DMS153 treated with DMSO at 0.1 percent for 48 hours (cell line): ENCODE measurements at regions not wholly inside any gene's neighbourhood (a gene's known extent, or its start where the extent isn't known, plus 50 kb on each side); places are given as distances from the start of the nearest gene placed in this dataset.

Experiments used
- DNase-seq: peaks from one replicate; lab custom pipeline; 2025; ENCODE audit not compliant: unreplicated experiment; lab: John Stamatoyannopoulos, UW

- DNase-seq: no peak
These were observed 120.8 kb downstream of the ZNF518B start for GRCh38 chr4:10336471-10336870.

GRCh38 chr4:10335050-10335449 is 122.2 kb downstream of the ZNF518B start:
- DNase-seq: no peak

DNA sequence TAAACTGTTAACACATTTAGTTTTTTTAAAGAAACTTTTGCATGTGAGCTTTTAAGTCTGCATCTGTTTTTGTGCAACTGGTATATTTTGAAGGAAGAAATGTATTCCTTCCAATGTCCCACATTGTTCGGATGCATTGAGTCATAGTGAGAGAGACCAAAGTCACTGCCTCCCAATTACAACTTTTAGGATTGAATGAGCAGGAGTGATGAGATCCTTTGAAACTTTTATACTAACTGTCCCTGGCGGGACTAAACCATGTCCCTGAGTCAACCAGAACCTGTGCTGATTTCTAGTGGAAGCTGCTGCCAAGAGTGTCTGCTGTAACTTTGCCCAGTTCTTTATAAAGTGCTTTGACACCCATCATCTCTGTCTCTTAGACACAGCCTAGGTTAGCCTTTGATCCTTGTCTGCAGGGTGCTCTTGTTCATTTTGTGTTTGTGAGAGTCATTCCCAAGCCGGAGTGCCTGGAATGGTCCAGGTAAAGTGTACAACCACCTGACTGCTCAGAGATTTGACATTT is 122.7 kb downstream of the ZNF518B start:
- no peak for DNase-seq

DNA sequence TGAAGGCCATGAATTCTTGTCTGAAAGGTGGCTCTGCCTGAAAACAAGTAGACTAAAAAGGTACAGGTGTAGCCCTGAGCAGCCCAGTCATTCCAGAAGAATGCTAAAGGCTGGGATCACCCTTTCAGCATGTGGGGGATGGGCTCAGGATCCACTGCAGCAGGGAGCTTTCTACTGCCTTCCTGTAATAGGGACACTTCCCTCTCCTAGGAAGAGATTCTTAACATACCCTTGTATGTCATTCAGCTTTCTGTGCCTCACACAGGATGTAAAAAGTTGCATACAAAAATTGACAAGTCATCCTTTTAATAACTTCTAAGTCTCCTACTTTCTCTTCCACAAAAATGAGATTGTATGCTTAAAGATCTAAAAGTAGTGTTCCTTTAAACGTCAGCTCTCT is 123.3 kb downstream of the ZNF518B start:
- DNase-seq: no peak

DNA sequence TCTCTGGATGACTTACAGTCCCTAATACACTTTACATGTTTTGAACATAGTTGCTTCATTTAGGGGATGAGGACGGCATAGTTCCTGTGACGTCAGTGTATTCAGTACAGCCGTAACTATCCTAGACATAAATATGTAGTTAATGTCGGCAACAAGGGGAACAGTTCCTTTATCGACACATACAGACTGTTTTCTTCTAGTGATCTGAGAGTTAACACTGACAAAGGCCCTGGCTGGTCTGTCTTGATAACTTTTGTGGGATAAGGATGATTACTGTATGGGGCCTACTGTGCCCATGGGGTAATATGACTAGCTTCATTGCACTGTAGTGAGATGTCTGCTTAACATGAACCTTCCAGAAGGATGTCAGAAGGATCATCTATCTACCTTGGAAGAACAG is 131.2 kb downstream of the ZNF518B start:
- no peak for DNase-seq

DNA sequence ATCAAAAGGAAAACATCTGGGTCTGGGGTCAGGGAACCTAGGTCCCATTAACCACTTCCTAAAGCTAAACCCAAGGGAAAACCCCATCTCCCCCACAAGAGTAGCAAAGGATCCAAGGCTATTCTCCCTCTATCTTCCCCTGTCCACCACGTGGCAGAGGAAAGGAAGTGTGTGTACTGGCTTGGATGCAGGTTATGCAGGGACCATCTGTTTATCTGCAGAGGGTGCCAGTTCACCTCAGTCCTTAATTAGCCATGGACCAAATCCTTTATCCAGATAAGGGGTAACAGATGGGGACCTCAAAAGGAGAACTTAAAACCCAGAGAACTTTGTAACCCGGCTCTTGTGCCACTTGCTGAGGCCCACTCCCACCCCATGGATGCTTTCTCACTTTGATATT is 135.3 kb downstream of the ZNF518B start:
- DNase-seq: no peak

DNA sequence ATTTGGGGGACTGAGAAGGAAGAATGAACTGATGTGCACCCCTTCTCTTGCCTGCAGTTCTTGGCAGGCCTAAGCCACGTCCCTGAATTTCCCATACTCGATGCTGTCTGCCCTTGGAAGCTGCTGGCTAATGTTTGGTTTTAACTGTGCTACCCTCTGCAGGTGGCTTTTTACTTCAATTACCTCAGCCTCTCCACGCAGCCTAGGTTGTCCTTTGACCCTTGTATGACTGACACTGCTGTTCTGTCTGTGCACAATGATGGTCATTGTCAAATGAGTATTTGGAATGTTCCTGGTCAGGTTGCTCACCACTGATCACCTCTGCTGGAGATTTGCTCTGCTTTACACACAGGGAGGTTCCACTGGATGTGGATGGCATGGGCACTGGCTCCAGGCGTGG is 137.1 kb downstream of the ZNF518B start:
- DNase-seq: no peak

DNA sequence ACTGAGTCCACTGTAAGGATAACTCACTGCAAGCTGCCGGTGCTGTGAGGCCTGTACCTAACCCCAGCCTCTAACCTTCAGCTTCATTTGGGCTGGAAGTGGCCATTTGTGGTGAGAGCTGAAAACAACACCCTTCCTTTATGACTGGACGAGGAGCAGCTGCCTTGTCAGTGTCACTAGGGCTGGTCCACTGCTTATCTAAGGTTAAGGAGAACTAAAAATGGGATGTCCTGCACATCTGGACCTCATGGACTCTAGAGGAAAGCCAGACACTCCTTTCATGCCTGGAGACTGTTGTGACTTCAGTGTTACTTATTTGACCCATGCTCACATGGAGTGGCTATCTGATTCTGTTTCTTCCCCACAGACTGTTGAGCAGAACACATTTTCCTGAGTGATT is 139.9 kb downstream of the ZNF518B start:
- DNase-seq: no peak

- DNase-seq: no peak
These were observed 140.4 kb downstream of the ZNF518B start for GRCh38 chr4:10316851-10317250.

DNA sequence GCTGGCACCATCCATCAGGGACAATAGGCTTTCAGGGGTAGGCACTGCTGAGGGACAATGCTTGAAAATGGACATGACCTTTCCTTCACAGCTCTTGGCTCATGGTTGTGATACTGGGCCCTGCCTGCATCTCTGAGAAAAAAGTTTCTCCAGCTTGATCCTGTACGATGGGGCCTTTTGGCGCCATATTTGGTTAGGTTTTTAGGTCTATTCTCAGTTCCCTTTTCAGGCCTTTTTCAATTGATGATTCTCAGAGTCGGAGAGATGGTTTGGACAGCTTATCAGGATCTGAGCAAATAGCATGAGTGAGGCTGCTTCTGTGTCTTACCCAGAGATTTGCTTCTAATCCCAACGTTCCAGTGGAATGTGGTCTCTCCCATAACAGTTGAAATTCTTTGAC is 141.6 kb downstream of the ZNF518B start:
- no peak for DNase-seq

- DNase-seq: no peak
These were observed 144.7 kb downstream of the ZNF518B start for GRCh38 chr4:10312568-10312967.

- no peak for DNase-seq
These were observed 145.3 kb downstream of the ZNF518B start for GRCh38 chr4:10311939-10312338.

GRCh38 chr4:10305816-10306215 is 151.4 kb downstream of the ZNF518B start:
- no peak for DNase-seq

DNA sequence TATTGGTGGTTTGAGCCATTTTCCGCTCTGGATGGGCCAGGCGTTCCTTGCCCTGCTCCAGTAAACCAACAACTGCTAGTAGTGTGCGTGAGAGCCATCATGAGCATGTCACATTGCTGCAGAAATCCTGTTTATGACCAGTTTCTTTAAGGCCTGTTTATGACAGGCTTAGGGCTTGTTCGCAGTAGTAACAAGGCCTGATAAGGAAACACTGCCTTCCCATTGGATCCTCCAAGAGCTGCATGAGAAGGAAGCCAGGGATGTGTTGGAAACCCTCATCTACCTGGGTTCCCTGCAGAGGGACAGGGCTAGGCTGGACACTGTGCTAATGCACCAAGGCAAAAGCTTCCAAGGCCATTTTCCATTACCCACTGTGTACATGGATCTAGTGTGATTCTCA is 153.9 kb downstream of the ZNF518B start:
- no peak for DNase-seq

GRCh38 chr4:10302096-10302495 is 155.1 kb downstream of the ZNF518B start:
- no peak for DNase-seq

- DNase-seq: no peak
These were observed 157.6 kb downstream of the ZNF518B start for GRCh38 chr4:10299601-10300000.

DNA sequence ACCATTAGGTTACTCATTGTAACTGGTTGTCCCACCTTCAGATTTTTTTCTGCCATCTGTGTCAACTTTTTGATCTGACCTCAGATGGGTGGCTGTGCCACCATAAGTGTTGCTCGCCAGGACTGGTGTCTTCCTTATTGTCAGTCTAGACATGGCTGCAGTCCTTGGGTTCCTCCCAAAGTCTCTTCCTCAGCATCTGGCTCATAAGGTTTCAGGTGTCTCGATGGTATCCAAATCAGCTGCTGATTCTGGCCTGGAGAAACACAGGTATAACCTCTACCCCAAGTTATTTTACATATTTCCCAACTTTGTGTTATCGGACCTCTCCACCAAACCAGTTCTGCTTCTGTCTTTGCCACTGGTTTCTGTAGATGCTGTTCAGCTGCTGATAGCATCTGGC is 158.5 kb downstream of the ZNF518B start:
- DNase-seq: no peak

DNA sequence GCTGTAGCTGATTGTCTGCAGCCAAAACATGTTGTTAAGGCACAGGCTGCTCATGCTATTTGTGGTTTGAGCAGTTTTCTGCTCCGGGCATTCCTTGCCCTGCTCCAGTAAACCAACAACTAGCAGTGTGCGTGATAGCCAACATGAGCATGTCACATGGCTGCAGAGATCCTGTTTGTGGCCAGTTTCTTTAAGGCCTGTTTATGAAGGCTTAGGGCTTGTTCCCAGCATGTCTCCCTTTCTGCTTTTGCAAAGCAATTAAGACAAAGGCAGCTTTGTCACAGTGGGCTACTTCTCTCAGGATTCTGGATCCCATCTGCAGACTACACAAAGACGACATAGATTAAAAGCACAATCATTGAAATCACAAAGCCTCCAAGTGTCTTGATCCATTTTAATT is 160.5 kb downstream of the ZNF518B start:
- no peak for DNase-seq

GRCh38 chr4:10295301-10295700 is 161.9 kb downstream of the ZNF518B start:
- no peak for DNase-seq

DNA sequence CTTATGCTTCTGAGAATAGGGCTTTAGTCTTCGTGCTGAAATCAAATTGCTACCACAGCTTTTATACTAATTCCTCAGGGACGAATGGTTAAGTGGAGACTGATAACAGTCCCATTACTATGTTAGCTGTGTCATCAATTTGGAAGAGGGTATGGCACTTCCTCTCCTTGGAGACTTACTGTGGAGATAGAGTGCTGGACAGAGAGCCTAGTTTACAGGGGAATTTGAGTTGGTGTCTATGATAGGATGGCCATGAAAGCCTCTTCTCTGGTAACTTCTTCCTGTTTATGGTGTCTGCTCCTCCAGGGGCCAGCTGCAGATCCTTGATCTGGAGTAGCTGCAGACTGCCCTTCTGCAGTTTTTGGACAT is 167.7 kb downstream of the ZNF518B start:
- DNase-seq: no peak

DNA sequence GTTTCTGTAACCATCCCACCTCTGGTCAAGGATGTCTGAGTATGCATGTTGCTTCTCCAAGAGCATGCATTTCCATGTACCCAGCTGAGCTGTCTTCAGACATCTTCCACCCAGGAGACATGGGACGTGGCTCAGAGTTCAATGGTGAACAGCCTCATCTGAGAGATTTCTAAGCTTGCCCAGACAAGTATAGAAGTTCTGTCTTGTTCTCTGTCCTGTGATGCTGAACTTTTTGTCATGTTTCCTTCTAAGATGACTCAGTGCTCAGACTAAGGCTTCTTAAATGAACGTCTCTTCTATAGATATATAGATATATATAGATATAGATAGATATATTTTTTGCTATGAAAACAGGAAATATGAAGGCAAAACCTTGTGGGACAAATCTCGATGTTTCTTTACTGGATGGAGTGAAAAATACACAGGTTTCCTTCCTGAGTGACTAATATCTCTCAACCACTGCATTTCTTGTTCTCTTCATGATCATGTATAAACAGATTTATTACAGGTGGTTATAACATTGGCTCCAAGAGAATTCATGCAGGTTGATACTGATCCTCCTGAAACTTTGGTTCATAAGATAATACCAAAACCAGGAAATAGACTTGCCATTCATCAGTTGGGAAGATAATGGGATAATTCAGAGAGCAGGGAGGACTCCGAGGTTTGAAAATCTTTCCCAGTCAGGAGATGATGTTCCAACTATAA is 168.2 kb downstream of the ZNF518B start:
- no peak for DNase-seq

DNA sequence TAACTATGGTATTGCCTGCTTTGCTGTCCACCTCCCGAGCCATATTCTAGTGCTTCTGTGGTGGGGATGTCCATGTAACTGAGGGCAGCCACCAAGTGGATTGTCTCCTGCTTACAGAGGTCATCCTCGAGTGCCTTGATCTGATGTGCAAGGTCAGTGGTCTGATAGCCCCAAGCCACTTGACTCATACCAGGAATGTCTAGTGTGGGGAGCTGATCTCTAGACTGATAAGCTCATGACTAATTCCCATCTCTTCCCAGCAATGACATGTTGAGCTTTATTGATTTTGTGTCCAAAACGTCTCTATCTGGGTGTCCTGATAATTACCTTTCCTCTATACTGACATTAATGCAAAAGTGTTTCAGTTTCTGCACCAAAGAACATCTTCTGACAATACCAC is 168.4 kb upstream of the WDR1 start:
- no peak for DNase-seq

DNA sequence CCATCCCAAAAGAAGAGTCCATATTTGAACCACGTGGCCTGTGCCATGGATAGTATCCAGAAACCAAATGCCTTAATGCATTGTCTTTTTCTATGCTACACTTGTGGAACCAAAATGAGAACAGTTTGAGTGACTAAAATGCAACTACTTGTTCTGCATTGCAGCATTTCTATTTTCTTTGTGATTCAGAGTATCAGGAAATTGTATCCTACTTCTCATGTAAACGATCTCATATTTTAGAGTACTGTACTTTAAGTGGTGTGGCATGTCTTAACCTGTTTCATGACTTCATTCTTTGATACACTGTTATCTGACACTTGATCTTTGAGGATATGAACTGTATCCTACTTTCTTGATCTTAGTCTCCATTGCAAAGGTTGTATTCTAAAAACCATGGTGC is 167.2 kb upstream of the WDR1 start:
- no peak for DNase-seq
